SK-N-SH (cell line): ENCODE measurements at regions not wholly inside any gene's neighbourhood (a gene's known extent, or its start where the extent isn't known, plus 50 kb on each side); places are given as distances from the start of the nearest gene placed in this dataset.
A peak's percentile ranks its signal among the peaks of the same experiment; 100 is the strongest.

Source experiments
- CTCF ChIA-PET: fragments of 300-600, 350-600 bp; formaldehyde crosslinking; extraction: SDS; loops from one replicate; lab custom pipeline; 2021; lab: Yijun Ruan, JAX
- POLR2A ChIA-PET: fragments of 350-600 bp; sonication (Branson Sonifier 250); formaldehyde crosslinking; extraction: SDS; loops from one replicate; lab custom pipeline; 2020; ENCODE audit warnings: antibody characterized with exemption, inconsistent platforms; lab: Yijun Ruan, JAX
- DNase-seq: peaks from one replicate; pipeline ENCODE4 v3.0.0; 2012
- H2AFZ ChIP-seq: fragments of 200-600 bp; sonication (generic); 2 replicates; pipeline ENCODE4 v1.8.1; 2016; ENCODE audit warnings: antibody characterized with exemption, mild to moderate bottlenecking, low read depth
- H3F3A ChIP-seq: fragments of 200-600 bp; sonication (generic); replicated peaks from 2 replicates; pipeline ENCODE3; 2016; ENCODE audit warnings: antibody characterized with exemption, mild to moderate bottlenecking; ENCODE audit not compliant: insufficient read depth
- H3K27ac ChIP-seq, 2 experiments: fragments of 200-500 bp in 1 of 2; fragments of 200-600 bp in 1 of 2; sonication (Bioruptor generic) in 1 of 2; sonication (generic), shearing (Covaris generic) in 1 of 2; 2 replicates each; pipeline versions ENCODE4 v1.5.1 to v1.6.1; 2014 to 2016; ENCODE audit warnings: low read depth in 2 of 2, inconsistent platforms in 1 of 2, low read length in 1 of 2, mild to moderate bottlenecking in 1 of 2, mixed read lengths in 1 of 2
- H3K27me3 ChIP-seq: fragments of 200-600 bp; sonication (generic), shearing (Covaris generic); 2 replicates; pipeline ENCODE4 v1.6.1; 2016; ENCODE audit warnings: mixed run types; ENCODE audit not compliant: insufficient read depth
- H3K36me3 ChIP-seq, 2 experiments: fragments of 200-500 bp in 1 of 2; fragments of 200-600 bp in 1 of 2; sonication (Bioruptor generic) in 1 of 2; sonication (generic) in 1 of 2; replicated peaks in 1 of 2; 2 replicates each; pipeline versions ENCODE3 to v1.5.1; 2014 to 2016; ENCODE audit warnings: low read length in 1 of 2, mild to moderate bottlenecking in 1 of 2; ENCODE audit not compliant: insufficient read depth in 2 of 2, control insufficient read depth in 1 of 2
- H3K4me1 ChIP-seq, 2 experiments: fragments of 200-500 bp in 1 of 2; fragments of 200-600 bp in 1 of 2; sonication (Bioruptor generic) in 1 of 2; sonication (generic), shearing (Covaris generic) in 1 of 2; 2 replicates each; pipeline versions ENCODE4 v1.5.1 to v1.6.1; 2014 to 2016; ENCODE audit warnings: low read depth in 1 of 2, low read length in 1 of 2, mixed run types in 1 of 2; ENCODE audit not compliant: insufficient read depth in 2 of 2, control insufficient read depth in 1 of 2
- H3K4me2 ChIP-seq: fragments of 200-600 bp; sonication (generic), shearing (Covaris generic); 2 replicates; pipeline ENCODE4 v1.6.1; 2017; ENCODE audit warnings: mixed run types
- H3K4me3 ChIP-seq, 2 experiments: fragments of 200-500 bp in 1 of 2; fragments of 200-600 bp in 1 of 2; sonication (Bioruptor generic) in 1 of 2; sonication (generic), shearing (Covaris generic) in 1 of 2; 2 replicates each; pipeline versions ENCODE4 v1.5.1 to v1.8.1; 2014 to 2016; ENCODE audit warnings: low read depth in 2 of 2, inconsistent platforms in 1 of 2, low read length in 1 of 2, mild to moderate bottlenecking in 1 of 2, mixed read lengths in 1 of 2, moderate library complexity in 1 of 2
- H3K79me2 ChIP-seq: fragments of 200-600 bp; sonication (generic); 2 replicates; pipeline ENCODE4 v1.8.1; 2017; ENCODE audit warnings: mild to moderate bottlenecking; ENCODE audit not compliant: insufficient read depth
- H3K9ac ChIP-seq: fragments of 200-600 bp; sonication (generic); 2 replicates; pipeline ENCODE4 v1.6.1; 2017; ENCODE audit warnings: mixed run types
- H3K9me2 ChIP-seq: fragments of 200-600 bp; sonication (generic); 2 replicates; pipeline ENCODE4 v1.6.1; 2017; ENCODE audit warnings: mixed run types
- H3K9me3 ChIP-seq: fragments of 200-600 bp; sonication (generic); 2 replicates; pipeline ENCODE4 v1.6.1; 2017; ENCODE audit warnings: mixed run types, mild to moderate bottlenecking, moderate library complexity
- H4K20me1 ChIP-seq: fragments of 200-600 bp; sonication (generic); 2 replicates; pipeline ENCODE4 v1.6.1; 2017; ENCODE audit warnings: mild to moderate bottlenecking, mixed run types; ENCODE audit not compliant: insufficient read depth
- CTCF ChIP-seq: fragments of 200-600 bp; sonication (generic); IDR thresholded peaks from 2 replicates; pipeline ENCODE4 v1.6.1; 2017; ENCODE audit warnings: antibody characterized with exemption, mild to moderate bottlenecking, moderate library complexity
- ELF1 ChIP-seq: IDR thresholded peaks from 2 replicates; pipeline ENCODE4 v1.4.0; 2012
- EP300 ChIP-seq, 2 experiments: IDR thresholded peaks; 2 replicates each; pipeline versions ENCODE4 v1.4.0 to v1.6.1; 2012; ENCODE audit warnings: borderline replicate concordance in 1 of 2, low read depth in 1 of 2, low read length in 1 of 2
- FOXJ3 ChIP-seq: sonication (generic); formaldehyde crosslinking; IDR thresholded peaks from 2 replicates; pipeline ENCODE4 v1.5.1; 2020; ENCODE audit warnings: mild to moderate bottlenecking, missing genetic modification reagents
- FOXM1 ChIP-seq: IDR thresholded peaks from 2 replicates; pipeline ENCODE4 v1.4.0; 2012; ENCODE audit warnings: low read depth, mild to moderate bottlenecking
- GABPA ChIP-seq: IDR thresholded peaks from 2 replicates; pipeline ENCODE4 v1.4.0; 2012; ENCODE audit warnings: low read depth, mild to moderate bottlenecking
- JUND ChIP-seq: IDR thresholded peaks from 2 replicates; pipeline ENCODE4 v1.4.0; 2012
- MEF2A ChIP-seq: IDR thresholded peaks from 2 replicates; pipeline ENCODE4 v1.4.0; 2012; ENCODE audit warnings: low read depth, borderline replicate concordance
- MXI1 ChIP-seq: IDR thresholded peaks from 2 replicates; pipeline ENCODE4 v1.6.1; 2012; ENCODE audit warnings: mild to moderate bottlenecking, low read depth, low read length, improper control_type of control experiment
- NFIC ChIP-seq: IDR thresholded peaks from 2 replicates; pipeline ENCODE4 v1.4.0; 2012; ENCODE audit warnings: borderline replicate concordance
- RAD21 ChIP-seq: IDR thresholded peaks from 2 replicates; pipeline ENCODE4 v1.6.1; 2012; ENCODE audit warnings: mild to moderate bottlenecking, low read length
- RCOR1 ChIP-seq: fragments of 150-350 bp; IDR thresholded peaks from 2 replicates; pipeline ENCODE4 v1.6.1; 2017; ENCODE audit warnings: antibody characterized with exemption, low read length
- RXRA ChIP-seq: IDR thresholded peaks from 2 replicates; pipeline ENCODE4 v1.4.0; 2012; ENCODE audit warnings: low read depth, mild to moderate bottlenecking, borderline replicate concordance
- TCF12 ChIP-seq: IDR thresholded peaks from 2 replicates; pipeline ENCODE4 v1.4.0; 2012
- USF1 ChIP-seq: IDR thresholded peaks from 2 replicates; pipeline ENCODE4 v1.4.0; 2012; ENCODE audit warnings: low read depth, borderline replicate concordance
- USF2 ChIP-seq: fragments of 150-350 bp; IDR thresholded peaks from 2 replicates; pipeline ENCODE4 v1.6.1; 2017; ENCODE audit warnings: antibody characterized with exemption, low read length, low read depth, borderline replicate concordance
- ZBTB33 ChIP-seq: IDR thresholded peaks from 2 replicates; pipeline ENCODE4 v1.4.0; 2012; ENCODE audit warnings: low read depth, borderline replicate concordance
- WGBS: methylation state at CpG from one replicate; pipeline ENCODE4 v1.1.6; 2017; ENCODE audit warnings: low lambda C conversion rate; 5-methylcytosine and 5-hydroxymethylcytosine counted together

GRCh38 chr9:85428230-85428629 is 313.5 kb downstream of the AGTPBP1 start:
- Histone ChIP-seq H3K4me3 (no peak overlapping the region), H3K27ac (no peak overlapping the region), H3K4me2 (no peak overlapping the region), H4K20me1 (no peaks in the 10 kb centered on the region), H3F3A (no peaks in the 10 kb centered on the region), H3K36me3 (no peaks in the 10 kb centered on the region), H3K79me2 (no peaks in the 10 kb centered on the region), H3K27me3 (no peaks in the 10 kb centered on the region), H3K9me2 (no peaks in the 10 kb centered on the region), H3K9ac (no peak overlapping the region), H3K4me1 (peaks cover 0 to 8% of the 10 kb centered on the region in 2 experiments; a peak in 2 of 4 replicates), H2AFZ (no peak overlapping the region), H3K9me3 (no peaks in the 10 kb centered on the region)
- TF ChIP-seq TCF12 = no peak
- 34% methylated on average over 6 of the region's 6 CpGs for WGBS
- CTCF ChIA-PET = interaction anchor here (1.0 to 2.2 kb wide), 2 partner anchors 182 to 1031 kb away, joined by 5 to 13 read pairs; no protein-coding TSS in a partner anchor
- POLR2A ChIA-PET = interaction anchor here (0.6 kb wide), 1 partner anchor 8 kb away, joined by 3 read pairs; no protein-coding TSS in a partner anchor
- DNase-seq = no peak

GRCh38 chr9:85427772-85428171 is 314.0 kb downstream of the AGTPBP1 start:
- H2AFZ ChIP-seq = no peak overlapping the region
- no peak overlapping the region for H3K27ac ChIP-seq
- no peaks in the 10 kb centered on the region for H3K36me3 ChIP-seq
- no peaks in the 10 kb centered on the region for H3K27me3 ChIP-seq
- H3K4me1 ChIP-seq = peaks cover 0 to 8% of the 10 kb centered on the region in 2 experiments; a peak in 2 of 4 replicates
- POLR2A ChIA-PET = no interaction called here
- CTCF ChIA-PET = interaction anchor here (2.2 kb wide), 1 partner anchor 182 kb away, joined by 13 read pairs; no protein-coding TSS in a partner anchor
- no peak for DNase-seq
- no peak overlapping the region for H3K4me2 ChIP-seq
- no peaks in the 10 kb centered on the region for H4K20me1 ChIP-seq
- no peaks in the 10 kb centered on the region for H3F3A ChIP-seq
- no peak overlapping the region for H3K4me3 ChIP-seq
- H3K79me2 ChIP-seq = no peaks in the 10 kb centered on the region
- no peaks in the 10 kb centered on the region for H3K9me3 ChIP-seq
- TF ChIP-seq MXI1 = no peak
- no peak overlapping the region for H3K9ac ChIP-seq
- no peaks in the 10 kb centered on the region for H3K9me2 ChIP-seq
- 48% methylated on average over 8 of the region's 8 CpGs for WGBS

- ChIA-PET POLR2A (no interaction called here), CTCF (interaction anchor here (0.6 to 3.2 kb wide), 60 partner anchors 9 to 1035 kb away, joined by 3 to 23 read pairs (median 5); no protein-coding TSS in a partner anchor)
- no peaks in the 10 kb centered on the region for H3F3A ChIP-seq
- DNase-seq = peak; percentile 77
- no peaks in the 10 kb centered on the region for H3K36me3 ChIP-seq
- no peaks in the 10 kb centered on the region for H3K9me3 ChIP-seq
- no peak overlapping the region; the same call in 1 of the 2 replicates for H3K4me2 ChIP-seq
- no peaks in the 10 kb centered on the region for H3K9me2 ChIP-seq
- H3K79me2 ChIP-seq = no peaks in the 10 kb centered on the region
- H4K20me1 ChIP-seq = no peaks in the 10 kb centered on the region
- no peaks in the 10 kb centered on the region for H3K27me3 ChIP-seq
- WGBS = 19% methylated on average over 13 of the region's 15 CpGs
- 0 out of 2 replicates have a peak overlapping the region, but pooled peaks have one; percentile 32 for H2AFZ ChIP-seq
- H3K9ac ChIP-seq = no peak overlapping the region
- H3K27ac ChIP-seq = no peak overlapping the region
- no peak overlapping the region; a peak in 1 of 4 replicates for H3K4me3 ChIP-seq
- peaks cover 0 to 11% of the 10 kb centered on the region in 2 experiments; a peak in 2 of 4 replicates for H3K4me1 ChIP-seq
- TF ChIP-seq MEF2A (no peak), RAD21 (peak; percentile 82), ZBTB33 (no peak), RXRA (no peak), CTCF (peak; percentile 73), RCOR1 (no peak), GABPA (no peak), ELF1 (no peak), USF1 (no peak), EP300 (IDR thresholded peaks at IDR 0.05; ENCODE audit: borderline replicate concordance in 1 of 2, low read depth in 1 of 2, low read length in 1 of 2) (no peak), JUND (no peak), NFIC (no peak), USF2 (no peak), FOXJ3 (CRISPR knock-in tag) (no peak), FOXM1 (no peak), TCF12 (no peak)
Measured at GRCh38 chr9:85425153-85425611, 316.6 kb downstream of the AGTPBP1 start.
